Occipital lobe (tissue), 1 donor: ENCODE measurements at regions not wholly inside any gene's neighbourhood (a gene's known extent, or its start where the extent isn't known, plus 50 kb on each side); places are given as distances from the start of the nearest gene placed in this dataset.

Experiments used
- DNase-seq: peaks from one replicate; lab custom pipeline; 2025; lab: John Stamatoyannopoulos, UW

GRCh38 chr7:46461334-46461777 lies 540.3 kb upstream of the IGFBP3 start:
- DNase-seq = no peak

GRCh38 chr7:46459942-46460341 lies 538.9 kb upstream of the IGFBP3 start:
- DNase-seq = no peak

GRCh38 chr7:46454816-46455215 lies 533.7 kb upstream of the IGFBP3 start:
- no peak for DNase-seq

- DNase-seq = no peak
These were observed 531.6 kb upstream of the IGFBP3 start for GRCh38 chr7:46452561-46453135.

- DNase-seq = no peak
These were observed 530.8 kb upstream of the IGFBP3 start for GRCh38 chr7:46451846-46452245.

- no peak for DNase-seq
These were observed 529.8 kb upstream of the IGFBP3 start for GRCh38 chr7:46450886-46451285.

GRCh38 chr7:46450425-46450824 lies 529.4 kb upstream of the IGFBP3 start:
- DNase-seq = no peak

GRCh38 chr7:46449743-46450142 lies 528.7 kb upstream of the IGFBP3 start:
- no peak for DNase-seq

- DNase-seq = no peak
These were observed 527.4 kb upstream of the IGFBP3 start for GRCh38 chr7:46448478-46448877.

- no peak for DNase-seq
These were observed 525.1 kb upstream of the IGFBP3 start for GRCh38 chr7:46446151-46446550.

- DNase-seq = no peak
These were observed 523.2 kb upstream of the IGFBP3 start for GRCh38 chr7:46444256-46444655.

- DNase-seq = no peak
These were observed 519.1 kb upstream of the IGFBP3 start for GRCh38 chr7:46440186-46440585.

GRCh38 chr7:46432708-46433107 lies 511.6 kb upstream of the IGFBP3 start:
- no peak for DNase-seq

GRCh38 chr7:46428295-46428694 lies 507.2 kb upstream of the IGFBP3 start:
- no peak for DNase-seq

- DNase-seq = no peak
These were observed 503.9 kb upstream of the IGFBP3 start for GRCh38 chr7:46424934-46425333.

GRCh38 chr7:46421441-46422230 lies 500.6 kb upstream of the IGFBP3 start:
- no peak for DNase-seq

- no peak for DNase-seq
These were observed 493.9 kb upstream of the IGFBP3 start for GRCh38 chr7:46414946-46415345.

GRCh38 chr7:46411236-46411635 lies 490.2 kb upstream of the IGFBP3 start:
- DNase-seq = no peak

- no peak for DNase-seq
These were observed 486.1 kb upstream of the IGFBP3 start for GRCh38 chr7:46407125-46407524.

GRCh38 chr7:46397591-46397990 lies 476.5 kb upstream of the IGFBP3 start:
- DNase-seq = no peak

- DNase-seq = no peak
These were observed 475.4 kb upstream of the IGFBP3 start for GRCh38 chr7:46396481-46396880.

GRCh38 chr7:46393142-46393541 lies 472.1 kb upstream of the IGFBP3 start:
- DNase-seq = no peak
